ENCODE measurements at regions not wholly inside any gene's neighbourhood (a gene's known extent, or its start where the extent isn't known, plus 50 kb on each side); places are given as distances from the start of the nearest gene placed in this dataset.

DNA sequence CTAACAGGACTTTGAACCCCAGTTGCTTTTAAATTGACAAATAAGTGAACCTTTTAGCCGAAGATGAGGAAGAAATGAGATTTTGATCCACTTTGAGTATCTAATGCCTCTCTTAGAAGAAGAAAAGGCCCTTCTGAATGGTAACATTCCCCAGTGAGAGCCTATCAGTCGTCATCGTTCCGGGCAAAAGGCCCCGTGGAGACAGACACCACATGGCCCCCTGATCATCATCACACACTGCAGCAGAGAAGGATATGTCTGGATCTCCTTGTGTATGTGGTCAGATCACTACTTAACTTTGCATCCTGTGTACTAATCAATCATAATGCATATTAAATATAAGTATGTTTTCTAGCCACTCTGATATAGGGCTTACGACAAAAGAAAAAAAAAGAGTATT, 87.3 kb upstream of the SMYD2 start:
- ChIA-PET POLR2A (ENCODE audit: low non-redundant PET) (no interaction called here), CTCF (no interaction called here)
- no peak for DNase-seq (ENCODE audit: low spot score)
- TF ChIP-seq, protein P1, sequence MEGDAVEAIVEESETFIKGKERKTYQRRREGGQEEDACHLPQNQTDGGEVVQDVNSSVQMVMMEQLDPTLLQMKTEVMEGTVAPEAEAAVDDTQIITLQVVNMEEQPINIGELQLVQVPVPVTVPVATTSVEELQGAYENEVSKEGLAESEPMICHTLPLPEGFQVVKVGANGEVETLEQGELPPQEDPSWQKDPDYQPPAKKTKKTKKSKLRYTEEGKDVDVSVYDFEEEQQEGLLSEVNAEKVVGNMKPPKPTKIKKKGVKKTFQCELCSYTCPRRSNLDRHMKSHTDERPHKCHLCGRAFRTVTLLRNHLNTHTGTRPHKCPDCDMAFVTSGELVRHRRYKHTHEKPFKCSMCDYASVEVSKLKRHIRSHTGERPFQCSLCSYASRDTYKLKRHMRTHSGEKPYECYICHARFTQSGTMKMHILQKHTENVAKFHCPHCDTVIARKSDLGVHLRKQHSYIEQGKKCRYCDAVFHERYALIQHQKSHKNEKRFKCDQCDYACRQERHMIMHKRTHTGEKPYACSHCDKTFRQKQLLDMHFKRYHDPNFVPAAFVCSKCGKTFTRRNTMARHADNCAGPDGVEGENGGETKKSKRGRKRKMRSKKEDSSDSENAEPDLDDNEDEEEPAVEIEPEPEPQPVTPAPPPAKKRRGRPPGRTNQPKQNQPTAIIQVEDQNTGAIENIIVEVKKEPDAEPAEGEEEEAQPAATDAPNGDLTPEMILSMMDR (conservative IDR thresholded peaks at IDR 0.05; ENCODE audit: low read depth): no peak
- H3K27ac ChIP-seq: no peak overlapping the region

DNA sequence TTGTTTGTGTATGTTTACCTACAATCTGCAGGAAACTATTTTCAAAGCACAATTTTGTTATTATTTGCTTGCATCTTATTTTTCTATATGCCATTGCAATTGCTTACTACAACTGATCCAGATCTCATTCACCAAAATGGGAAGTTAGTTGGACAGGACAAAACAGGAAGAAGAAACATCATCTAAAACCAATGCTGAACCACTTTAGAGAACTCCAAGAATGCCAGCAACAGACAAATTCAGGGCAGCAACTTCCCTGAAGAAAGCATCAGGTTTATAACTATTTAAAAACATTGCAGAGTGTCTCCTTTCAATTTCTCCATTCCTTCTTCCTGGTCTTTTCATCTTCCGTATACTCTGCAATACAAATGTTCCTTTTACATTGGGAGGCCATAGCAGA, 82.4 kb upstream of the SMYD2 start:
- POLR2A ChIA-PET (ENCODE audit: low non-redundant PET): no interaction called here
- CTCF ChIA-PET: interaction anchor here (0.5 kb wide), 1 partner anchor 332 kb away, joined by 3 read pairs; no protein-coding TSS in a partner anchor
- DNase-seq (ENCODE audit: low spot score): no peak
- no peak overlapping the region for H3K27ac ChIP-seq
- TF ChIP-seq, protein P1 (conservative IDR thresholded peaks at IDR 0.05; ENCODE audit: low read depth): no peak

DNA sequence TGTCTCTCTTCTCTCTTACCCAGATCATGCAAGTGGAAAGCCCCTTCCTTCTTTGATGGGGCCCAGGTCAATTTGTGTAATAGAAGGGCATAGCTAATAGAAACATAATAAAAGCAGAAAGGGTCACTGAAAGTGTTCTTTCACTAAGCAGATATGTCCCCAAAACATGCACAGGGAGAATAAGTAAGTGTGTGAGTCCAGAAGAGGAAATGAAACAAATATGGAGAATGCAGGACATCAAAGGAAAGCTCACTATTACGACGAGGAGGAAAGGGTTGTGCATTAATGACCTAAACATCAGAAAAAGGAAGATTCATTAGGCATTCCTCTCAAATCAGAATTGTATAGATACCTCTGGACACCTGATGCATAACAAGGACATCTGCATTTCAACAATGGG, 81.4 kb upstream of the SMYD2 start:
- ChIA-PET CTCF (interaction anchor here (0.6 kb wide), 1 partner anchor 935 kb away, joined by 3 read pairs; no protein-coding TSS in a partner anchor), POLR2A (ENCODE audit: low non-redundant PET) (no interaction called here)
- no peak overlapping the region for H3K27ac ChIP-seq
- TF ChIP-seq, protein P1 (conservative IDR thresholded peaks at IDR 0.05; ENCODE audit: low read depth): no peak
- DNase-seq (ENCODE audit: low spot score): no peak

DNA sequence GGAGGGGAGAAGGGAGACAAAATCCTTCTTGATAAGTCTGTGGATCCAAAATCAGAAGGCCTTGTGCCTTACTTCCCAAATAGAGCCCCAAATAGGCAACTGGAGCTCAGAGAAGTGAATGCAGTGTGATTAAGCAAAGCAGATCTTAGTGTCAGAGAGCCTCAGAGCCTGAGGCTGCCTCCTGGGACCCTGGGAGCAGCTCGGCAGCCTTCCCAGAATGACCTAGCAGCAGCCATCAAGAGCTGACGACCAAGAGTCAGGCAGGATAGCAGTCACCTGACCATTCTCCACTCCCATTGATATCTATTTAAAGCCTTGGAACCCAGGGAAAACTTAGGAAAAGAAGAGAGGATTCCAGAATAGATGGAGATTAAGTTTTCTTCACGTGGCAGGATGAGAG, 78.0 kb upstream of the SMYD2 start:
- TF ChIP-seq, protein P1 (conservative IDR thresholded peaks at IDR 0.05; ENCODE audit: low read depth): no peak
- no peak overlapping the region for H3K27ac ChIP-seq
- ChIA-PET CTCF (interaction anchor here (0.6 to 1.3 kb wide), 2 partner anchors 129 to 152 kb away, joined by 3 read pairs; no protein-coding TSS in a partner anchor), POLR2A (ENCODE audit: low non-redundant PET) (no interaction called here)
- DNase-seq (ENCODE audit: low spot score): no peak

DNA sequence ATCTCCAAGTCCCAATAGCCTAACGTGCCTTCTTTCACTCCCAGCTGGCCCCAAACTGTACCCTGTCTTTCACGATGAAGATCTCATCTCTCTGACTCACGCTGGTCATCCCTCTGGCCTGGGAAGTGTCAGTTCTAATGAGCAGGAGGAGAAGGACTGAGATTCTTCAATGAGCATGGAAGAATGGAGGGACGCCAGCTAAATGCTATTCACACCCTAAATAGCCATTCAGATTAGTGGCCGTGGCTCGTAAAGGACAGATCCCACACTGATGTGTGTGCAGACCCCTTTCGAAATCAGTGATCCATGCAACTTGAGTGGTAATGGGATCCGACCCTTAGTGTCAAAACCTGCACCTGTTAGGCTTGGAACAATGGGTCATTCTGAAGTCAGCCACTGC, 75.9 kb upstream of the SMYD2 start:
- DNase-seq (ENCODE audit: low spot score): no peak
- TF ChIP-seq, protein P1 (conservative IDR thresholded peaks at IDR 0.05; ENCODE audit: low read depth): no peak
- ChIA-PET CTCF (interaction anchor here (1.3 kb wide), 1 partner anchor 114 kb away, joined by 4 read pairs; no protein-coding TSS in a partner anchor), POLR2A (ENCODE audit: low non-redundant PET) (no interaction called here)
- no peak overlapping the region for H3K27ac ChIP-seq

DNA sequence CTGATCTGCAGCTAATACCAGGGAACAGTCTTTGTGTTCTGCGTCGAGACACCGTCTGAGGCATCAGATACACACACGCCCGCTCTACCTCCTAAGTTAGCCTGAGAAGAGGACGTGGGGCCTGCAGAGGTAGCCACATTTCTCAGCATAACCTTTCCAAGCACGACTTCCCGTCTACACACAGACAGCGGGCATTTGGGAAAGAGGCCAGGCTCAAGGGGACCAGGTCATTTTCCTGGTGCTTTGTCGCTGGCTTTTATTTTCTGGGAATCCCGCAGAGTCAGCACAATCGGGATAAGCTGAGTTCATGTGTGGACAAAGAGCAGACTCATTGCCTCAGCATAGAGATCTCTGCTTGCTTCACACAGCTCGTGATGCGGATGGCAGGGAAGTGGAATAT, 72.5 kb upstream of the SMYD2 start:
- CTCF ChIA-PET: no interaction called here
- TF ChIP-seq, protein P1 (conservative IDR thresholded peaks at IDR 0.05; ENCODE audit: low read depth): no peak
- POLR2A ChIA-PET (ENCODE audit: low non-redundant PET): no interaction called here
- no peak for DNase-seq (ENCODE audit: low spot score)
- H3K27ac ChIP-seq: no peak overlapping the region
